ENCODE measurements at regions not wholly inside any gene's neighbourhood (a gene's known extent, or its start where the extent isn't known, plus 50 kb on each side); places are given as distances from the start of the nearest gene placed in this dataset.

- TF ChIP-seq CTCF (conservative IDR thresholded peaks at IDR 0.05; ENCODE audit: low read depth in 2 of 2) (no peak), CREB1 (CRISPR knock-in tag; IDR thresholded peaks at IDR 0.05; ENCODE audit: low read depth) (no peak), EZH2phosphoT487 (IDR thresholded peaks at IDR 0.05; ENCODE audit: unreplicated experiment) (no peak), EZH2 (IDR thresholded peaks at IDR 0.05; ENCODE audit: low read depth, unreplicated experiment) (no peak)
Measured at GRCh38 chr5:116652903-116653302, 78.3 kb upstream of the SEMA6A start.

Data from GM23338 (cell line).